D721Med (cell line): ENCODE measurements at regions not wholly inside any gene's neighbourhood (a gene's known extent, or its start where the extent isn't known, plus 50 kb on each side); places are given as distances from the start of the nearest gene placed in this dataset.

Source experiments
- DNase-seq: peaks from one replicate; pipeline ENCODE4 v3.0.0; 2011; ENCODE audit warnings: low spot score; ENCODE audit not compliant: insufficient read length
- FAIRE-seq: peaks from 2 replicates; lab custom pipeline; 2011; peaks lifted over from hg19 to GRCh38; lab: Jason Lieb, UNC
- TF ChIP-seq, protein P1 (sequence below): IDR thresholded peaks from 2 replicates; pipeline ENCODE4 v1.5.1; 2012; ENCODE audit warnings: mild to moderate bottlenecking, control low read depth; ENCODE audit not compliant: insufficient read depth; ENCODE audit errors: missing control alignments

DNA sequence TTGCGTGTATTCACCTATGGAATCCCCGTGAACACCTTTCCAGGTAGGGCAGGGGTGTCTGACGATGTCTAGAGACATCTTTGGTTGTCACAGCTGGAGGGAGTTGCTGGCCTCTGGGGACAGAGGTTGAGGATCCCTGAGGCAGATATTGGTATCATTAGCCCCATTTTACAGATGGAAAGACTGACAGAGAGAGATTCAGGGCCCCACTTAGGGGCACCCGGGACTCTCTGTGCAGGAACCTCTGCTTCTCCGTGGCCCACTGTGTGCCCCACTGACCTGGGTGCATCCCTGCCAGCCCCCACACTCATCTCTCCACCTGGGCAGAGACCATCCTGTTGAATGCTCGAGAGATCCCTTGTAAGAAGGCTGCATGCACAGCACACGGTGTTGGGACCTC lies 111.2 kb downstream of the EDN3 start:
- no peak for FAIRE-seq
- no peak for DNase-seq
- TF ChIP-seq, protein P1, sequence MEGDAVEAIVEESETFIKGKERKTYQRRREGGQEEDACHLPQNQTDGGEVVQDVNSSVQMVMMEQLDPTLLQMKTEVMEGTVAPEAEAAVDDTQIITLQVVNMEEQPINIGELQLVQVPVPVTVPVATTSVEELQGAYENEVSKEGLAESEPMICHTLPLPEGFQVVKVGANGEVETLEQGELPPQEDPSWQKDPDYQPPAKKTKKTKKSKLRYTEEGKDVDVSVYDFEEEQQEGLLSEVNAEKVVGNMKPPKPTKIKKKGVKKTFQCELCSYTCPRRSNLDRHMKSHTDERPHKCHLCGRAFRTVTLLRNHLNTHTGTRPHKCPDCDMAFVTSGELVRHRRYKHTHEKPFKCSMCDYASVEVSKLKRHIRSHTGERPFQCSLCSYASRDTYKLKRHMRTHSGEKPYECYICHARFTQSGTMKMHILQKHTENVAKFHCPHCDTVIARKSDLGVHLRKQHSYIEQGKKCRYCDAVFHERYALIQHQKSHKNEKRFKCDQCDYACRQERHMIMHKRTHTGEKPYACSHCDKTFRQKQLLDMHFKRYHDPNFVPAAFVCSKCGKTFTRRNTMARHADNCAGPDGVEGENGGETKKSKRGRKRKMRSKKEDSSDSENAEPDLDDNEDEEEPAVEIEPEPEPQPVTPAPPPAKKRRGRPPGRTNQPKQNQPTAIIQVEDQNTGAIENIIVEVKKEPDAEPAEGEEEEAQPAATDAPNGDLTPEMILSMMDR, result no peak

DNA sequence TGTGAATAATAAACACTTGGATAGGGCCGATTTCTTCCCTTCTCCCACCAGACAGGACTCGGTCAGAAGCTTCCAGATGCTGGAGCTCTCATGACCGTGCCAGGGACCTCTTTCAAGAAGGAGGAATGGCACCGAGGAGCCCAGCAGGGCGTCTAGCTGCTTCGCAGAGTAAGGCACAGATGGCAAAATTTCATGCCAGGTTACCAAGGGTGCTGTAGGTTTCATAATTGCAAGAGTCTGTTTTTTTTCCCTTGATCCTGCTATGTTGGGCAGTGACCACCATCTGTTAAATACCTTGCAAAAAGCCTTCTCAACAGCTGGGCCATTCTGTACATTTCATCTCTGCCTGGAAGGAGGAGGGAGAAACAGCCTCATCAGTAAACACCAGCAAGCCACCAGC lies 111.8 kb downstream of the EDN3 start:
- TF ChIP-seq, protein P1, result no peak
- DNase-seq (no peak), FAIRE-seq (no peak)

DNA sequence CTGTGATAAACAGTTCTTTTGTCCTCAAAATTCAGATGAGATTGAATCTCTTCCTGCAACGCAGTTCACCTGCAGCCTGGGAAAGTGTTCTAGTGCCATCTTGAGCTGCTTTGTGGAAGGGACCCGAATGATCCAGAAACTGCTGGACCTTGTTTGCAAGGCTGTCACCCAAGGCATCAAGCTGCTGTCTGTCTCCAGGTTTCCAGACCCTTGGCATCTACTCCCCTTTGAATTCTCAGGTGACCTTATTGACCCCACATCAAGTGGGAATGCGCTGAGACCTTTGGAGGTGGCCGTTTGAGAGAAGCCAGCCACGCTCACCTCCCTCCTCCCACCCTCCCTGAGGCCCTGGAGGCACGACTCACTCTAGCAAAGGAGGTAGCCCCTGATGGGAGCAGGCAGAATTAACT lies 112.5 kb downstream of the EDN3 start:
- DNase-seq, result no peak
- TF ChIP-seq, protein P1, result no peak
- FAIRE-seq, result no peak

DNA sequence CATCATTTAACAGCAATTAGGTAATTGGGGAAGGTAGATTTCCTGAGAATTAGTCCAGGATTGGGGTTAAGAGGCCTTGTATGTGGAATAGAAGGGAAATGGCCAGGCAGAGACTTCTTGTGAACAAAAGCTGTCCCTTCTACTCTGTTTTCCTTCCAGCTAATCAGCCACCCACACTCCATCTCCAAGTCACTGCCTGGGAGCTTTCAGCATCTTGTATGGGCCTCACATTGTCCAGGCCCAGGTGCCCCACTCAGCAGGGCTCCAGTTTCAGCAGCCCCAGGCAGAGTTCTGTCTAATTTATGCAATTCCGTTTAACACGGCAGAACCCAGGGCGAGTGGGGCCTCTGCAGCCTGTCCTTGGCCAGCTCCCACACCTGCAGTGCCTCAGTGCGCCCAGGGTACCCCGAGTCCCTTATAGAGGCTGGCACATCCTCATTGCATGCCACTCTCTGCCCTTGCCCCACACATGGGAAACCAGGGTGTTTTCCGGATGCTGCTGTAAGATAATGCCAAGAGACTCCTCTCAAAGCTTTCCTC lies 113.0 kb downstream of the EDN3 start:
- no peak for DNase-seq
- TF ChIP-seq, protein P1, result no peak

DNA sequence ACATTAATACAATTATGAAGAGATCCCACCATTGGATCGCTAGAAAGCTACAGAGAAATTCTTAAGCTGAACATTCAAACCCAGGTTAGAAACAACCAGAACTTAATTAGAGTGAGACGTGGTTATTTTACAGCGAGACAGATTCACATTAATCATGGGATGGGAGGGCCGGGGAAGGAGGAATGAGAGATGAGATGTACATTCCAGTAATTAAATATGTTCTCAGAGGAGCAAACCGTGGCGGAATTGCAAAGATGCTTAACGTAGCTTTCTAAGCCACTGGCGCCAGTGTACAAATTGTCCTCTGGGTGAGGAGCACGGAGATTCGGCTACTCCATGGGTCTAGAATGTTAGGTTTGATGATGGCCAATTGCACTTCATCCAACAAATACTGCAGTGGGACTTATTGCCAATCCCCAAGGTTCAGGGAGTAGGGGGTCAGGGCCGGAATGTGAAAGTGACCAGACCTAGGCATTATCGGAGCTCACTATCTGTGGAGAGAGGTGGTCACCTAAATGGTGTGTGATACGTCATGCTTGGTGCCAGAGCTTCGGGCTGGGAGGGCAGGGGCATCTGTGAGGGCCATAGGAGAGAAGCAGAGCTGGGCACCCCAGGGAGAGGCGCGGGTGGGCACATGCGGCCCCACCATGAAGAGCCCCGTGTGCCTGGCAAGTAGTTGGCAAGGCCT lies 114.7 kb downstream of the EDN3 start:
- DNase-seq (no peak), FAIRE-seq (no peak)
- TF ChIP-seq, protein P1, result no peak

More for the DNA sequence above, 113.0 kb downstream of the EDN3 start:
- FAIRE-seq, result no peak

DNA sequence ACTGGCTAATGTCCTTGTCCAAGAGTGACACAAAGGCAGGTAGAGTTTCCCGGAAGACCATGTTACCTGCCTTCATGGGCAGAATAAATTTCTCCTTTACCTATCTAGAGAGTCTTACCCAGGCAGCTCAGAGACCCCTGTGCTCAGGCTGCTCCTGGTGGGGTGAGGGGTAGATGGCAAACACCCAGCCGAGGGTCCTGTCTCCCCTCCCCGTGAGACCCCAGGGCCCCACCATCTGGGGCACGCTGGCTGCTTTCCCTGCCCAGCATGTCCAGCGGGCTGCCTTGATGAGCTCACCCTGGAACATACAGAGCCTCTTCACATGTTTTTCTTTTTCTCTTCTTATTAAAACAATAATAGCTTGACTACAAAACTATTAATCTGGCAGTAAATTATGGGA lies 116.5 kb downstream of the EDN3 start:
- no peak for DNase-seq
- TF ChIP-seq, protein P1, result no peak
- no peak for FAIRE-seq

DNA sequence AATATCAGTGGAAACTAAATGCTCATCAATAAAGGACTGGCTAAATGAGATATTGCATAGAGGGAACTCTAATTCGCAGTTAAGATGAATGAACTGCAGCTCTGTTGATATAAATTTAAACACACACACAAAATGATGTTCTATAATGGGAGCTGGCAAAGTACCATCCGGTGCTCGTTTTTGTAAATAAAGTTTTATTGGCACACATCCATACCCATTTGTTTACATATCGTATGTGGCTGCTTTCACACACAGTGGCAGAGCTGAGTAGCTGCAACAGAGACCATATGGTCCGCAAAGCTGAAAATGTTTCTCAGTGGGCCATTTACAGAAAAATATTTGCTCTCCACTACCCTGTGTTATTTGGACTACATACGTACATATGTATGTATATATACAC lies 120.7 kb downstream of the EDN3 start:
- DNase-seq (no peak), FAIRE-seq (no peak)
- TF ChIP-seq, protein P1, result no peak
